ENCODE measurements at regions not wholly inside any gene's neighbourhood (a gene's known extent, or its start where the extent isn't known, plus 50 kb on each side); places are given as distances from the start of the nearest gene placed in this dataset.

GRCh38 chr3:95177096-95177495 is 1114.2 kb downstream of the NSUN3 start:
- Mint-ChIP-seq H3K4me1 (no peaks in the 10 kb centered on the region), H3K27me3 (no peaks in the 10 kb centered on the region), H3K4me3 (no peak overlapping the region), H3K9me3 (peaks cover 7% of the 10 kb centered on the region), H3K27ac (no peak overlapping the region), H3K36me3 (ENCODE audit: low read depth) (no peaks in the 10 kb centered on the region)
- ChIA-PET CTCF (no interaction called here), POLR2A (no interaction called here)
- DNase-seq, result no peak

- ChIA-PET CTCF (no interaction called here), POLR2A (no interaction called here)
- no peaks in the 10 kb centered on the region for H3K4me1 Mint-ChIP-seq
- no peak overlapping the region for H3K4me3 Mint-ChIP-seq
- H3K27me3 Mint-ChIP-seq, result no peaks in the 10 kb centered on the region
- DNase-seq, result no peak
- no peaks in the 10 kb centered on the region for H3K36me3 Mint-ChIP-seq (ENCODE audit: low read depth)
- no peak overlapping the region for H3K27ac Mint-ChIP-seq
- peaks cover 9% of the 10 kb centered on the region for H3K9me3 Mint-ChIP-seq
These were observed 1121.2 kb downstream of the NSUN3 start for GRCh38 chr3:95184038-95184437.

- ChIA-PET POLR2A (no interaction called here), CTCF (no interaction called here)
- no peak for DNase-seq
- H3K4me3 Mint-ChIP-seq, result no peak overlapping the region
- no peak overlapping the region for H3K27ac Mint-ChIP-seq
- no peaks in the 10 kb centered on the region for H3K9me3 Mint-ChIP-seq
- no peaks in the 10 kb centered on the region for H3K36me3 Mint-ChIP-seq (ENCODE audit: low read depth)
- H3K4me1 Mint-ChIP-seq, result no peaks in the 10 kb centered on the region
- H3K27me3 Mint-ChIP-seq, result no peaks in the 10 kb centered on the region
These were observed 1126.5 kb downstream of the NSUN3 start for GRCh38 chr3:95189348-95189747.

GRCh38 chr3:95197661-95198060 is 1134.8 kb downstream of the NSUN3 start:
- Mint-ChIP-seq H3K27me3 (no peaks in the 10 kb centered on the region), H3K9me3 (no peaks in the 10 kb centered on the region), H3K36me3 (ENCODE audit: low read depth) (no peaks in the 10 kb centered on the region), H3K27ac (no peak overlapping the region), H3K4me3 (no peak overlapping the region), H3K4me1 (no peaks in the 10 kb centered on the region)
- POLR2A ChIA-PET, result no interaction called here
- no peak for DNase-seq
- CTCF ChIA-PET, result no interaction called here

GRCh38 chr3:95200384-95200783 is 1137.5 kb downstream of the NSUN3 start:
- ChIA-PET CTCF (no interaction called here), POLR2A (no interaction called here)
- H3K27me3 Mint-ChIP-seq, result no peaks in the 10 kb centered on the region
- DNase-seq, result no peak
- no peak overlapping the region for H3K4me3 Mint-ChIP-seq
- H3K9me3 Mint-ChIP-seq, result peaks cover 12% of the 10 kb centered on the region
- H3K27ac Mint-ChIP-seq, result no peak overlapping the region
- no peaks in the 10 kb centered on the region for H3K36me3 Mint-ChIP-seq (ENCODE audit: low read depth)
- no peaks in the 10 kb centered on the region for H3K4me1 Mint-ChIP-seq

- DNase-seq, result no peak
- CTCF ChIA-PET, result no interaction called here
- Mint-ChIP-seq H3K27ac (no peak overlapping the region), H3K4me1 (no peaks in the 10 kb centered on the region), H3K4me3 (no peak overlapping the region), H3K36me3 (ENCODE audit: low read depth) (no peaks in the 10 kb centered on the region), H3K9me3 (peaks cover 5% of the 10 kb centered on the region), H3K27me3 (no peaks in the 10 kb centered on the region)
- POLR2A ChIA-PET, result no interaction called here
These were observed 1148.0 kb downstream of the NSUN3 start for GRCh38 chr3:95210878-95211277.

- H3K27me3 Mint-ChIP-seq, result no peaks in the 10 kb centered on the region
- H3K4me3 Mint-ChIP-seq, result no peak overlapping the region
- ChIA-PET CTCF (no interaction called here), POLR2A (no interaction called here)
- DNase-seq, result no peak
- no peaks in the 10 kb centered on the region for H3K36me3 Mint-ChIP-seq (ENCODE audit: low read depth)
- H3K27ac Mint-ChIP-seq, result no peak overlapping the region
- no peaks in the 10 kb centered on the region for H3K4me1 Mint-ChIP-seq
- peaks cover 8% of the 10 kb centered on the region for H3K9me3 Mint-ChIP-seq
These were observed 1149.3 kb downstream of the NSUN3 start for GRCh38 chr3:95212117-95212516.

GRCh38 chr3:95215437-95215957 is 1152.6 kb downstream of the NSUN3 start:
- Mint-ChIP-seq H3K27me3 (no peaks in the 10 kb centered on the region), H3K9me3 (peaks cover 10% of the 10 kb centered on the region), H3K4me1 (no peaks in the 10 kb centered on the region), H3K4me3 (no peak overlapping the region), H3K27ac (no peak overlapping the region), H3K36me3 (ENCODE audit: low read depth) (no peaks in the 10 kb centered on the region)
- no peak for DNase-seq
- ChIA-PET POLR2A (no interaction called here), CTCF (no interaction called here)

- H3K36me3 Mint-ChIP-seq (ENCODE audit: low read depth), result no peaks in the 10 kb centered on the region
These were observed 1154.8 kb downstream of the NSUN3 start for GRCh38 chr3:95217661-95218060.

GRCh38 chr3:95218484-95218883 is 1155.6 kb downstream of the NSUN3 start:
- H3K36me3 Mint-ChIP-seq (ENCODE audit: low read depth), result no peaks in the 10 kb centered on the region
- POLR2A ChIA-PET, result no interaction called here
- no peaks in the 10 kb centered on the region for H3K27me3 Mint-ChIP-seq
- no peak overlapping the region for H3K4me3 Mint-ChIP-seq
- H3K27ac Mint-ChIP-seq, result no peak overlapping the region
- H3K4me1 Mint-ChIP-seq, result no peaks in the 10 kb centered on the region
- H3K9me3 Mint-ChIP-seq, result peaks cover 13% of the 10 kb centered on the region
- CTCF ChIA-PET, result no interaction called here
- no peak for DNase-seq

More at GRCh38 chr3:95217661-95218060, 1154.8 kb downstream of the NSUN3 start:
- no peak overlapping the region for H3K4me3 Mint-ChIP-seq
- H3K27me3 Mint-ChIP-seq, result no peaks in the 10 kb centered on the region
- DNase-seq, result no peak
- POLR2A ChIA-PET, result no interaction called here
- no peak overlapping the region for H3K27ac Mint-ChIP-seq
- CTCF ChIA-PET, result no interaction called here
- H3K9me3 Mint-ChIP-seq, result peaks cover 13% of the 10 kb centered on the region
- no peaks in the 10 kb centered on the region for H3K4me1 Mint-ChIP-seq

GRCh38 chr3:95226437-95226836 is 1163.6 kb downstream of the NSUN3 start:
- ChIA-PET POLR2A (no interaction called here), CTCF (no interaction called here)
- H3K36me3 Mint-ChIP-seq (ENCODE audit: low read depth), result no peaks in the 10 kb centered on the region
- H3K27me3 Mint-ChIP-seq, result no peaks in the 10 kb centered on the region
- H3K4me3 Mint-ChIP-seq, result no peak overlapping the region
- H3K4me1 Mint-ChIP-seq, result no peaks in the 10 kb centered on the region
- H3K27ac Mint-ChIP-seq, result no peak overlapping the region
- peaks cover 23% of the 10 kb centered on the region for H3K9me3 Mint-ChIP-seq
- no peak for DNase-seq

GRCh38 chr3:95227092-95227491 is 1164.2 kb downstream of the NSUN3 start:
- DNase-seq, result no peak
- no peak overlapping the region for H3K27ac Mint-ChIP-seq
- no peaks in the 10 kb centered on the region for H3K4me1 Mint-ChIP-seq
- H3K4me3 Mint-ChIP-seq, result no peak overlapping the region
- POLR2A ChIA-PET, result no interaction called here
- no peaks in the 10 kb centered on the region for H3K27me3 Mint-ChIP-seq
- H3K9me3 Mint-ChIP-seq, result peaks cover 18% of the 10 kb centered on the region
- CTCF ChIA-PET, result no interaction called here
- H3K36me3 Mint-ChIP-seq (ENCODE audit: low read depth), result no peaks in the 10 kb centered on the region

GRCh38 chr3:95228416-95228815 is 1165.6 kb downstream of the NSUN3 start:
- Mint-ChIP-seq H3K9me3 (peaks cover 18% of the 10 kb centered on the region), H3K27me3 (no peaks in the 10 kb centered on the region), H3K27ac (no peak overlapping the region), H3K36me3 (ENCODE audit: low read depth) (no peaks in the 10 kb centered on the region), H3K4me1 (no peaks in the 10 kb centered on the region), H3K4me3 (no peak overlapping the region)
- no peak for DNase-seq
- ChIA-PET POLR2A (no interaction called here), CTCF (no interaction called here)

- H3K9me3 Mint-ChIP-seq, result no peaks in the 10 kb centered on the region
- H3K27me3 Mint-ChIP-seq, result no peaks in the 10 kb centered on the region
- no peak overlapping the region for H3K4me3 Mint-ChIP-seq
- H3K4me1 Mint-ChIP-seq, result no peaks in the 10 kb centered on the region
- DNase-seq, result no peak
- H3K36me3 Mint-ChIP-seq (ENCODE audit: low read depth), result no peaks in the 10 kb centered on the region
- CTCF ChIA-PET, result no interaction called here
- POLR2A ChIA-PET, result no interaction called here
- no peak overlapping the region for H3K27ac Mint-ChIP-seq
These were observed 1173.1 kb downstream of the NSUN3 start for GRCh38 chr3:95235916-95236315.

- H3K9me3 Mint-ChIP-seq, result peaks cover 2% of the 10 kb centered on the region
- H3K27ac Mint-ChIP-seq, result no peak overlapping the region
- H3K36me3 Mint-ChIP-seq (ENCODE audit: low read depth), result no peaks in the 10 kb centered on the region
- no peak overlapping the region for H3K4me3 Mint-ChIP-seq
- CTCF ChIA-PET, result no interaction called here
- POLR2A ChIA-PET, result no interaction called here
- DNase-seq, result no peak
- H3K27me3 Mint-ChIP-seq, result no peaks in the 10 kb centered on the region
- no peaks in the 10 kb centered on the region for H3K4me1 Mint-ChIP-seq
These were observed 1174.9 kb downstream of the NSUN3 start for GRCh38 chr3:95237783-95238182.

Data from activated CD4-positive, alpha-beta T cell treated with anti-CD3 and anti-CD28 coated beads, Interleukin-2, amount 10 ng/mL, durations not matched to agents 7 days and 5 days (primary cell).